Lower lobe of right lung (tissue), 2 donors: ENCODE measurements at regions not wholly inside any gene's neighbourhood (a gene's known extent, or its start where the extent isn't known, plus 50 kb on each side); places are given as distances from the start of the nearest gene placed in this dataset.

Experiments used
- ATAC-seq, 2 donors: fragments of 200-7000 bp; cut with Tn5 transposase; one replicate each; pipeline ENCODE4 v1.9.1; 2020 to 2022; ENCODE audit warnings: mild to moderate bottlenecking in 2 of 2, moderate library complexity in 2 of 2
- DNase-seq: peaks from one replicate; pipeline ENCODE4 v3.0.0-alpha.2; 2020
- H3K27ac ChIP-seq: fragments of 200-600 bp; one replicate; pipeline ENCODE4 v1.8.0; 2022
- H3K27me3 ChIP-seq: fragments of 200-600 bp; one replicate; pipeline ENCODE4 v1.8.0; 2022; ENCODE audit warnings: low read depth
- H3K36me3 ChIP-seq: fragments of 200-600 bp; one replicate; pipeline ENCODE4 v1.8.0; 2022; ENCODE audit warnings: mild to moderate bottlenecking
- H3K4me1 ChIP-seq: fragments of 200-600 bp; one replicate; pipeline ENCODE4 v1.8.0; 2022
- H3K4me3 ChIP-seq: fragments of 200-600 bp; one replicate; pipeline ENCODE4 v1.8.0; 2022; ENCODE audit warnings: mild to moderate bottlenecking
- H3K9me3 ChIP-seq: fragments of 200-600 bp; one replicate; pipeline ENCODE4 v1.8.0; 2022
- CTCF ChIP-seq: fragments of 200-600 bp; IDR thresholded peaks from one replicate; pipeline ENCODE4 v1.8.0; 2022; ENCODE audit warnings: antibody characterized with exemption, mild to moderate bottlenecking
- intact Hi-C: fragments of 100-400 bp; cut with DNase I; formaldehyde crosslinking; loops from one replicate; pipeline ENCODE4 v1.11.0; 2022
- donor health status: DM: no; HTN: yes; CAD: no; lungs with severe emphysema.

DNA sequence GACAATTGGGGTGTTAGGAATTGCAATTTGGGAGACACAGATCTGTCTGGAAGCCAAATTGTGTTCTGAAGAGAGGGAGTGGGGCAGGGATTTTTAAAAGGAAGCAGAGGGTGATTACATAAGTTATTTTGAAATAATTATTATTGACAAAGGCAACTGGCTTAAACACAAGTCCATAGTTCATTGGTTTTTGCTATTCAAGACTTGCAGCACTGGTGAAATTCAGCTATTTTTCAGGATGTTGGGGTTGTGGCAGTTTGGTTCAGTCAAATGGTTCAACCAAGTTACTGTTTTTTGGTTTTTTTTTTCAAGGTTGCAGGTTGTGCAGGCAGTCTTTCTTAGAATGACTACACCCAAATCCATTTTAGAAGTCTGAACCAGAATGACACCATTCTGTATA lies 300.0 kb upstream of the DEPDC1 start:
- Histone ChIP-seq H3K4me3 (no peak overlapping the region), H3K9me3 (no peaks in the 10 kb centered on the region), H3K4me1 (peaks cover 8% of the 10 kb centered on the region), H3K27me3 (no peaks in the 10 kb centered on the region), H3K27ac (no peak overlapping the region), H3K36me3 (no peaks in the 10 kb centered on the region)
- no peak for TF ChIP-seq CTCF
- no peak for ATAC-seq
- DNase-seq = no peak
- intact Hi-C loops = no loop called here

- DNase-seq = no peak
- H3K4me1 ChIP-seq = peaks cover 8% of the 10 kb centered on the region
- H3K27ac ChIP-seq = no peak overlapping the region
- H3K9me3 ChIP-seq = no peaks in the 10 kb centered on the region
- TF ChIP-seq CTCF = no peak
- intact Hi-C loops = no loop called here
- ATAC-seq = no peak
- no peaks in the 10 kb centered on the region for H3K27me3 ChIP-seq
- no peak overlapping the region for H3K4me3 ChIP-seq
- no peaks in the 10 kb centered on the region for H3K36me3 ChIP-seq
These were observed 301.2 kb upstream of the DEPDC1 start for GRCh38 chr1:68798071-68798470.

GRCh38 chr1:68799096-68799495 lies 302.2 kb upstream of the DEPDC1 start:
- no peaks in the 10 kb centered on the region for H3K36me3 ChIP-seq
- H3K27ac ChIP-seq = no peak overlapping the region
- DNase-seq (no peak), ATAC-seq (peak in 1 of 2 donors; percentile 48)
- no peak for TF ChIP-seq CTCF
- no peaks in the 10 kb centered on the region for H3K27me3 ChIP-seq
- H3K4me3 ChIP-seq = no peak overlapping the region
- H3K9me3 ChIP-seq = no peaks in the 10 kb centered on the region
- H3K4me1 ChIP-seq = peaks cover 8% of the 10 kb centered on the region
- intact Hi-C loops = no loop called here

- H3K4me3 ChIP-seq = no peak overlapping the region
- H3K36me3 ChIP-seq = no peaks in the 10 kb centered on the region
- H3K4me1 ChIP-seq = peaks cover 8% of the 10 kb centered on the region
- no peak for ATAC-seq
- intact Hi-C loops = no loop called here
- TF ChIP-seq CTCF = no peak
- H3K27me3 ChIP-seq = no peaks in the 10 kb centered on the region
- no peak overlapping the region for H3K27ac ChIP-seq
- no peaks in the 10 kb centered on the region for H3K9me3 ChIP-seq
- no peak for DNase-seq
These were observed 303.3 kb upstream of the DEPDC1 start for GRCh38 chr1:68800182-68800581.

DNA sequence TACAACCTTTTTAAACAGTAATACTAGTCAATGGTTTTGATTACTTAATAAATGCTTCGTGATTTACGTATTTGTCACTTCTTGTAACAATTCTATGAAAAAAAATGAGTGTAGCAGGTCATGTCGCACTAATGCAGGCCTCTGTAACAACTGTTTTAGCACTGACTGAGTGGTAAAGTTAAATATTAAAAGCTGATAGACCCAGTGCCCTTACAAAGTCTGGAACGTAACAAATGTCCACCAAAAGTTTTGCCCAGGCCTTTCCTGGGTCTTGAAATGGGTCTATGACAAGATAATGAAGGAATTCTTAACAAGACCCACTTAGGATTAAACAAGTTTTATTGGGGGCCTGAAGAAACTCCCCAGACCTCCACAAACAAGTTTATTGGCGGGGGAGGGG lies 304.6 kb upstream of the DEPDC1 start:
- Histone ChIP-seq H3K36me3 (no peaks in the 10 kb centered on the region), H3K4me1 (peaks cover 8% of the 10 kb centered on the region), H3K27ac (no peak overlapping the region), H3K27me3 (no peaks in the 10 kb centered on the region), H3K4me3 (no peak overlapping the region), H3K9me3 (no peaks in the 10 kb centered on the region)
- intact Hi-C loops = no loop called here
- DNase-seq (no peak), ATAC-seq (no peak)
- TF ChIP-seq CTCF = no peak

- H3K27ac ChIP-seq = no peak overlapping the region
- ATAC-seq = no peak
These were observed 308.3 kb upstream of the DEPDC1 start for GRCh38 chr1:68805097-68805641.

More at GRCh38 chr1:68805097-68805641, 308.3 kb upstream of the DEPDC1 start:
- H3K9me3 ChIP-seq = no peaks in the 10 kb centered on the region
- no peak overlapping the region for H3K4me3 ChIP-seq
- no peaks in the 10 kb centered on the region for H3K36me3 ChIP-seq
- intact Hi-C loops = no loop called here
- no peak for DNase-seq
- H3K4me1 ChIP-seq = no peaks in the 10 kb centered on the region
- TF ChIP-seq CTCF = no peak
- no peaks in the 10 kb centered on the region for H3K27me3 ChIP-seq
